ENCODE measurements at regions not wholly inside any gene's neighbourhood (a gene's known extent, or its start where the extent isn't known, plus 50 kb on each side); places are given as distances from the start of the nearest gene placed in this dataset.

GRCh38 chr1:8083739-8084484, 57.8 kb upstream of the ERRFI1 start:
- no peak for DNase-seq

GRCh38 chr1:8082945-8083344, 56.8 kb upstream of the ERRFI1 start:
- DNase-seq = no peak

DNA sequence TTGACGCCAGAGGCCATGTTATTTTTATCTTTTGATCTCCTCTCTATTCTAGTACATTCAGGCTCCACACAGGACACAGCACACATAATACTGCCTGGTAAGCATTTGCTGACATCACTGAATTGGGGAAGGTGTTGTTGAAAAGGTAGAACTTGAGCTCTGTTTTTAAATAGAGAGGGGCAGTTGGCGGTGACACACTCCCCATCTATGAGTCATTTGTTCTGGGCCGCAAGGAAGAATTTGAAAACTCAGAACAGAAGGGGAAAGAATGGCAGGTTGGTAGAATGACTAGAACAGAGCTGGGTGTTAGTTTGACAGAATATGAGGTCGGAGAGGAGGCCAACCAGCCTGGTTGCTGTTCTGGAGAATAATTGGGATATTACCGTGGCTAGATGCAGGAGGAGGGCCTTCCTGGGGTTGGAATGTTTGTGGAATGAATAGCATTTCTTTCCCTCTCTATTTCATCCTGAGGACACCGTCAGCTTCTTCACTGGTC, 52.1 kb upstream of the ERRFI1 start:
- no peak for DNase-seq

- no peak for DNase-seq
Observed at GRCh38 chr1:8077602-8078001, 51.5 kb upstream of the ERRFI1 start.

DNA sequence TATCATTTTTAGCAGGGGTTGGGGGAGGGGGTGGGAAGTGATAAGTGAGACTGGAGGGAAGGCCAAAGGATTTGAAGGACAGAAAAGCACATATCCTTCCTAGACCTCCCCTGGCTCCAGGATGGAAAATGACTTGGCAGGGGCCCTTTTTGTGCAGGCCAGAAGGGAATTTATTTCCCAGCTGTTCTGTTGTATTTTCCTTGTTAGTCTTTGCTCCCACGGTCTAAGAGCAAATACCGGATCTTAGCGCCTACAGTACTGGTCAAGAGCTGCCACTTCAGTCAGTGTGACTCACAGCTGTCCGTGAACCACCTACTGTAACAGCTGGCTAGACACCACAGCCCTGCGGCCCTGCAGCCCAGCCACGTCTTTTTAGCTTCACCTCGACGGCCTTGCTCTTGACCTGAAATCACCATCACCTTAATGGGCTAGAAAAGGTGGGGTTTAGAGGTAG, 51.0 kb upstream of the ERRFI1 start:
- no peak for DNase-seq

GRCh38 chr1:8076176-8076575, 50.1 kb upstream of the ERRFI1 start:
- no peak for DNase-seq
